A549 (cell line): ENCODE measurements at regions not wholly inside any gene's neighbourhood (a gene's known extent, or its start where the extent isn't known, plus 50 kb on each side); places are given as distances from the start of the nearest gene placed in this dataset.

Experiments
- ATAC-seq, 2 experiments: fragments of 200-7000 bp in 1 of 2; fragments of >200 bp in 1 of 2; cut with Nextera tagmentation in 1 of 2; cut with Tn5 transposase in 1 of 2; 3 replicates each; pipeline versions ENCODE4 v1.8.0 to v1.9.1; 2018 to 2020; ENCODE audit warnings: mild to moderate bottlenecking in 1 of 2, moderate library complexity in 1 of 2
- CTCF ChIA-PET: fragments of 300-600 bp; sonication (Branson Sonifier 250); formaldehyde crosslinking; extraction: SDS; loops from one replicate; lab custom pipeline; 2021; ENCODE audit warnings: antibody characterized with exemption, inconsistent platforms; lab: Yijun Ruan, JAX
- POLR2A ChIA-PET: fragments of 350-600 bp; formaldehyde crosslinking; extraction: SDS; loops from one replicate; lab custom pipeline; 2021; ENCODE audit warnings: antibody characterized with exemption, inconsistent platforms; lab: Yijun Ruan, JAX
- DNase-seq, 2 experiments: peaks; one replicate each; pipeline versions ENCODE4 v3.0.0 to v3.0.0-alpha.2; 2011 to 2016; ENCODE audit warnings: low read depth in 1 of 2, low spot score in 1 of 2
- FAIRE-seq: peaks from 2 replicates; lab custom pipeline; 2011; peaks lifted over from hg19 to GRCh38; lab: Jason Lieb, UNC
- H3K27ac ChIP-seq, 2 experiments: fragments of >200 bp; sonication (Bioruptor Twin); formaldehyde crosslinking; 3 replicates each; pipeline ENCODE4 v1.5.1; 2016 to 2017
- H3K4me1 ChIP-seq: fragments of >200 bp; sonication (Bioruptor Twin); formaldehyde crosslinking; 3 replicates; pipeline ENCODE4 v1.6.1; 2016
- H3K4me2 ChIP-seq: fragments of >200 bp; sonication (Bioruptor Twin); formaldehyde crosslinking; 3 replicates; pipeline ENCODE4 v1.6.1; 2016
- H3K4me3 ChIP-seq: fragments of >200 bp; sonication (Bioruptor Twin); formaldehyde crosslinking; 3 replicates; pipeline ENCODE4 v1.5.1; 2016
- H3K9me3 ChIP-seq: fragments of >200 bp; sonication (Bioruptor Twin); formaldehyde crosslinking; 3 replicates; pipeline ENCODE4 v1.6.1; 2016
- CBX8 ChIP-seq: fragments of 200-600 bp; sonication (generic); IDR thresholded peaks from 2 replicates; pipeline ENCODE4 v1.6.1; 2016
- CHD2 ChIP-seq: fragments of 150-350 bp; IDR thresholded peaks from 2 replicates; pipeline ENCODE4 v1.6.1; 2014; ENCODE audit warnings: low read length; ENCODE audit not compliant: partially characterized antibody
- CHD4 ChIP-seq: fragments of 200-600 bp; sonication (generic); IDR thresholded peaks from 2 replicates; pipeline ENCODE4 v1.6.1; 2016; ENCODE audit warnings: antibody characterized with exemption, mild to moderate bottlenecking, borderline replicate concordance
- CTCF ChIP-seq: fragments of >200 bp; sonication (Bioruptor Twin); formaldehyde crosslinking; IDR thresholded peaks from 3 replicates; pipeline ENCODE4 v1.5.1; 2016
- EHMT2 ChIP-seq: fragments of 200-600 bp; sonication (generic); IDR thresholded peaks from 2 replicates; pipeline ENCODE4 v1.6.1; 2016; ENCODE audit warnings: antibody characterized with exemption, low read depth, mild to moderate bottlenecking, moderate library complexity
- ELK1 ChIP-seq: fragments of 150-350 bp; IDR thresholded peaks from 2 replicates; pipeline ENCODE4 v1.6.1; 2014; ENCODE audit warnings: low read depth, mild to moderate bottlenecking, low read length
- EP300 ChIP-seq, 2 experiments: fragments of >200 bp; sonication (Bioruptor Twin); formaldehyde crosslinking; IDR thresholded peaks; 2 replicates in 1 of 2; 3 replicates in 1 of 2; pipeline ENCODE4 v1.6.1; 2016 to 2017
- ESRRA ChIP-seq: fragments of 150-350 bp; IDR thresholded peaks from 2 replicates; pipeline ENCODE4 v1.6.1; 2014; ENCODE audit warnings: mild to moderate bottlenecking, low read length, borderline replicate concordance
- HES2 ChIP-seq: fragments of >200 bp; sonication (Bioruptor Twin); formaldehyde crosslinking; IDR thresholded peaks from 2 replicates; pipeline ENCODE4 v1.6.1; 2016
- HEYL ChIP-seq: fragments of 250-450 bp; sonication (Bioruptor Pico); IDR thresholded peaks from 2 replicates; pipeline ENCODE4 v1.8.0; 2021; ENCODE audit warnings: mild to moderate bottlenecking, moderate library complexity
- JUNB ChIP-seq: fragments of >200 bp; sonication (Bioruptor Twin); formaldehyde crosslinking; IDR thresholded peaks from 2 replicates; pipeline ENCODE4 v1.6.1; 2016
- MYC ChIP-seq: IDR thresholded peaks from 2 replicates; pipeline ENCODE4 v1.6.1; 2012; ENCODE audit warnings: mild to moderate bottlenecking, inconsistent platforms, low read length, improper control_type of control experiment, borderline replicate concordance
- PBX3 ChIP-seq: IDR thresholded peaks from 2 replicates; pipeline ENCODE4 v1.6.1; 2012
- PHF8 ChIP-seq: fragments of 200-600 bp; sonication (generic); IDR thresholded peaks from 2 replicates; pipeline ENCODE4 v1.6.1; 2016; ENCODE audit warnings: low read depth, mild to moderate bottlenecking, antibody characterized with exemption, moderate library complexity, borderline replicate concordance
- POLR2A ChIP-seq: IDR thresholded peaks from 2 replicates; pipeline ENCODE4 v1.6.1; 2012; ENCODE audit warnings: mild to moderate bottlenecking, low read length
- POLR2AphosphoS2 ChIP-seq: conservative IDR thresholded peaks from 2 replicates; pipeline ENCODE4 v1.6.1; 2012; ENCODE audit warnings: low read length, improper control_type of control experiment, inconsistent platforms
- RARB ChIP-seq: fragments of 250-450 bp; sonication (Bioruptor Pico); IDR thresholded peaks from 2 replicates; pipeline ENCODE4 v1.8.0; 2021; ENCODE audit warnings: mild to moderate bottlenecking, moderate library complexity
- RFX5 ChIP-seq: fragments of 450-650 bp; IDR thresholded peaks from 2 replicates; pipeline ENCODE4 v1.7.1; 2014; ENCODE audit warnings: antibody characterized with exemption, mild to moderate bottlenecking, moderate library complexity
- SMC3 ChIP-seq: fragments of >200 bp; sonication (Bioruptor Twin); formaldehyde crosslinking; IDR thresholded peaks from 3 replicates; pipeline ENCODE4 v1.6.1; 2018; ENCODE audit warnings: inconsistent platforms
- TFCP2L1 ChIP-seq: fragments of 250-450 bp; sonication (Bioruptor Pico); IDR thresholded peaks from 2 replicates; pipeline ENCODE4 v1.5.0; 2021; ENCODE audit warnings: mild to moderate bottlenecking
- TP53 ChIP-seq: fragments of 250-450 bp; sonication (Bioruptor Pico); IDR thresholded peaks from 2 replicates; pipeline ENCODE4 v1.5.0; 2021; ENCODE audit warnings: mild to moderate bottlenecking, moderate library complexity
- ZFP36 ChIP-seq: fragments of 450-650 bp; IDR thresholded peaks from 2 replicates; pipeline ENCODE4 v1.6.1; 2014; ENCODE audit warnings: borderline replicate concordance; ENCODE audit not compliant: partially characterized antibody
- ZNF302 ChIP-seq: fragments of 250-450 bp; sonication (Bioruptor Pico); IDR thresholded peaks from 2 replicates; pipeline ENCODE4 v1.9.0; 2021; ENCODE audit warnings: inconsistent platforms, mild to moderate bottlenecking, moderate library complexity
- WGBS: methylation state at CpG from one replicate; pipeline ENCODE4 v1.1.6; 2017; ENCODE audit errors: missing lambda C conversion rate; 5-methylcytosine and 5-hydroxymethylcytosine counted together
- TF ChIP-seq, protein P1 (sequence below): fragments of 450-650 bp; IDR thresholded peaks from 2 replicates; pipeline ENCODE4 v1.6.1; 2014; ENCODE audit warnings: antibody characterized with exemption

DNA sequence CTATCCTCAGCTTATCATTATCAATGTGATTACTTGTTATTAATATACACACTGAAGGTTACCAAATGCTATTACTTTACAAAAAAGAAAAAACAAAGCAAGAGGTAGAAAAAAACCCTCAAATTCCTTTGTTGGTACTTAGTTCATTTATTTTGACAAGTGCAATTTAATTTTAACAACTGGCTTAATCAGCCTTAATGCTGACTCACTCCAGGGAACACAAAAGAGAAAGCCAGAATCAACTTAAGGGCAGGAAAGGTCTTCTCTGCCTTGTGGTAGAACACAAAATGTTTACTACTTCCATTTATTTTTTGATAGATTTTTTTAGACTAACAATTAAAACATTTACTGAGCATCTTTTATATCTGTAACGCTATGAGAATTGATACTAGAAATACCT lies 417.1 kb downstream of the PCDH17 start:
- no peak for FAIRE-seq
- 0% methylated on average over 1 of the region's 1 CpG for WGBS
- CTCF ChIA-PET: no interaction called here

DNA sequence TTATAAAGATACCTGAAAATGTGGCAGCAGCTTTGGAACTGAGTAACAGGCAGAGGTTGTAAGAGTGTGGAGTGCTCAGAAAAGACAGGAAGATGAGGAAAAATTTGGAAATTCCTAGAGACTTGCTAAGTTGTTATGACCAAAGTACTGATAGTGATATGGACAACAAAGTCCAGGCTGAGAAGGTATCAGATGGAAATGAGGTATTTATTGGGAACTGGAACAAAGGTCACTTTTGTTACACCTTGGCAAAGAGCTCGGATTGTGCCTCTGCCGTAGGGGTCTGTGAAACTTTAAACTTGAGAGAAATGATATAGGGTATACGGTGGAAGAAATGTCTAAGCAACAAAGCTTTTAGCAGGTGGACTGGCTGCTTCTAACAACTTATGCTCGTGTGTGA lies 419.9 kb downstream of the PCDH17 start:
- H3K9me3 ChIP-seq: no peaks in the 10 kb centered on the region
- TF ChIP-seq SMC3 (no peak), ESRRA (no peak), CHD4 (no peak), JUNB (no peak), HEYL (CRISPR knock-in tag) (no peak), RFX5 (no peak), CHD2 (no peak), HES2 (no peak)
- FAIRE-seq (no peak), DNase-seq (no peak), ATAC-seq (no peak)
- no peak overlapping the region for H3K4me2 ChIP-seq
- ChIA-PET POLR2A (no interaction called here), CTCF (no interaction called here)
- H3K4me3 ChIP-seq: no peak overlapping the region
- H3K27ac ChIP-seq: no peak overlapping the region
- WGBS: 8% methylated on average over 4 of the region's 4 CpGs
- no peaks in the 10 kb centered on the region for H3K4me1 ChIP-seq

More for the DNA sequence above, 417.1 kb downstream of the PCDH17 start:
- POLR2A ChIA-PET: no interaction called here
- no peak overlapping the region for H3K27ac ChIP-seq
- H3K4me3 ChIP-seq: no peak overlapping the region
- DNase-seq (no peak), ATAC-seq (no peak)
- H3K4me1 ChIP-seq: no peaks in the 10 kb centered on the region
- no peaks in the 10 kb centered on the region for H3K9me3 ChIP-seq
- H3K4me2 ChIP-seq: no peak overlapping the region
- no peak for TF ChIP-seq PHF8
- TF ChIP-seq, protein P1, sequence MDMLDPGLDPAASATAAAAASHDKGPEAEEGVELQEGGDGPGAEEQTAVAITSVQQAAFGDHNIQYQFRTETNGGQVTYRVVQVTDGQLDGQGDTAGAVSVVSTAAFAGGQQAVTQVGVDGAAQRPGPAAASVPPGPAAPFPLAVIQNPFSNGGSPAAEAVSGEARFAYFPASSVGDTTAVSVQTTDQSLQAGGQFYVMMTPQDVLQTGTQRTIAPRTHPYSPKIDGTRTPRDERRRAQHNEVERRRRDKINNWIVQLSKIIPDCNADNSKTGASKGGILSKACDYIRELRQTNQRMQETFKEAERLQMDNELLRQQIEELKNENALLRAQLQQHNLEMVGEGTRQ: no peak
- TF ChIP-seq MYC: no peak
- TF ChIP-seq TP53: no peak
- no peak for TF ChIP-seq ELK1
- TF ChIP-seq EHMT2: no peak
- no peak for TF ChIP-seq RARB (CRISPR knock-in tag)
- no peak for TF ChIP-seq HEYL (CRISPR knock-in tag)
- no peak for TF ChIP-seq TFCP2L1 (CRISPR knock-in tag)
- no peak for TF ChIP-seq ZNF302 (CRISPR knock-in tag)
- TF ChIP-seq RFX5: no peak
- TF ChIP-seq CBX8: no peak
- no peak for TF ChIP-seq POLR2AphosphoS2
- TF ChIP-seq ZFP36: no peak
- no peak for TF ChIP-seq EP300 (IDR thresholded peaks at IDR 0.05)
- no peak for TF ChIP-seq CHD4
- no peak for TF ChIP-seq PBX3
- no peak for TF ChIP-seq CTCF
- no peak for TF ChIP-seq POLR2A
